NCI-H69 (cell line): ENCODE measurements at regions not wholly inside any gene's neighbourhood (a gene's known extent, or its start where the extent isn't known, plus 50 kb on each side); places are given as distances from the start of the nearest gene placed in this dataset.
A peak's percentile ranks its signal among the peaks of the same experiment; 100 is the strongest.

Source experiments
- DNase-seq: peaks from one replicate; lab custom pipeline; 2025; lab: John Stamatoyannopoulos, UW

DNA sequence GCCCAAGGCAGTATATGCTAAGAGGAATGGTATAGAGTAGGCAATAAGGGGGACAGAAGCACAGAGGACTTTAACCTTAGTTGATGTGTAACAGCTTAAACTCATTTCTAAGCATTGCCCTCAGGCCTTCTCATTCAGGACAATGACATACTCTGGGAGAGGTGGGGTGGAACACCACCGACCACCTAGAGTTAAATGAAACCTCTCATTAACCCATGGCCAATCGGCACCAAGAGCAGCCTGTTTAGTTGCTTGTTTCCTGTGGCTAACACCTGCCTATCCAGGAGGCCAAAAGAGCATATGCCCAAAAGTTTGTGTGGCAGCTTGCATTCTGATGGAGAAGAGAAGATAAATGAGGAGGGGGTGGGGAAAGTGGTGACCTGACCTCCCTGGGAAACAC lies 50.0 kb downstream of the PABIR2 start:
- DNase-seq, result peak; percentile 80

DNA sequence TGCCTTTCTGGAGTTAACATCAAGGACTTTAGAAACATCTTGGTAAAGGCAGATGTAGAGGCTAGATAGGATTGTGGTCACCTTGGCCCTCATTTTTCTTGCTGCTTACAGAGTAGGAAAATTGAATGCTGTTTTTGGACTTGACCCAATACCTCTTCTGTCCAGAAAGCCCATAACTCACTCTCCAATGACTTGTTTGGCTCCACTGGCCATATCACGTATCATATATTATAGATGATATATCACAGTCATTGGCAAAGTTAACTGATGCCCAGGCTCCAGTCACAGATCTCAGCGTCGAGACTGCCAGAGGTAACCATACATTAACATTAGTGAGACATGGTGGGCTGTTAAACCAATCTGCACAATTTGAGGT lies 50.6 kb downstream of the PABIR2 start:
- peak; percentile 46 for DNase-seq

DNA sequence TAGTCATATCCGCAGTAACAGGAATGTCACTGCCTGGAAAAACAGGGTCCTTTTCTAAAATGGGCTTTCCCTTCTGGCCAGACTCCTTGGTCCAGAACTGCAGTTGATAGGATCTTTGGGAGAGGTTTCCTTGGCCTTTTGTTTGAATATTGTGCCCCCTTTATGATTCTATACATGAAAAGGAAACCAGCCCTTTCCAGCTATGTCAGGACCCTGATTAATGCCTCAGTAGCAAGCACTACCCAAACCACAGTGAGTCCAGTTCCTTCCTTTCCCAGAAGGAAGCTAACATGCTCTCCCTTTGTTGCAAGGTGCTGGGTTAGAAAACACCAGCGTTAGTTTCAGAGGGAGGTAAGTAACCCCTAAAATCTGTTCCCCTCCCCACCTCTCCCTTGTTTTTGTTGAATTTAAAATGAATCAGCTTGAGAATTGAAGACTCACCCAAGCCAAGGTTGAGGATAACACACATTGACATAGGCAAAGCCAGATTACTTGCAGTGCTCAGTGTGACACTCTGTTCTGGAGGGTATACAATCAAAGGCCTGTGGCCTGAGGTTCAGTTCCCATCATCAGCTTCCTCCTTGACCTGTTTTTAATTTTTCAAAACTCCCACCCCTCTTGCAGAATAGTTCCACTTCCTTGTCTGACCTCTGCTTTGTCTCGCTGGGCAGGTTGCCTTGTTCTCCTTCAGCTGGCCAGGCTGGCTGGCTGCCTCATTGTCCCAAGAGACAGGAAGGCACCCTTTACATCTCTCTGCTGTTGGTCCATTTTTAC lies 51.2 kb downstream of the PABIR2 start:
- peak; percentile 46 for DNase-seq

DNA sequence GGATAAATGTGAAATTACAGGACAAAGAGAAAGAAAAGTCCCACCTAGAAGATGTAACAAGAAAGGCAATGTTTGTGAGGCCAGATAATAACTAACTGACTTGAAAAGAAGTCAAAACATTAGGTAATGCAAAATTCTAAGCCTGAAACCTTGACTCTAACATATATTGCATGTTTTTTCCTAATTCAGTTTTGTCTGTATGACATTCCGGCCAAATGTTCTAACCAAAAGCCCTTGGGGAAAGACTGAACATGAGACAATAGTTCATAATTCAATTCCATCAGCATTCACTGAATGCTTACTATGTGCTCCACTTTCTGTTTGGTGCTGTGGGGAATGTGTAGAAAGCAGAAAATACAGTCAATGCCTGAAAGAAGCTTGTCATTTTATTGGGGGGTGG lies 53.9 kb downstream of the PABIR2 start:
- DNase-seq, result no peak

DNA sequence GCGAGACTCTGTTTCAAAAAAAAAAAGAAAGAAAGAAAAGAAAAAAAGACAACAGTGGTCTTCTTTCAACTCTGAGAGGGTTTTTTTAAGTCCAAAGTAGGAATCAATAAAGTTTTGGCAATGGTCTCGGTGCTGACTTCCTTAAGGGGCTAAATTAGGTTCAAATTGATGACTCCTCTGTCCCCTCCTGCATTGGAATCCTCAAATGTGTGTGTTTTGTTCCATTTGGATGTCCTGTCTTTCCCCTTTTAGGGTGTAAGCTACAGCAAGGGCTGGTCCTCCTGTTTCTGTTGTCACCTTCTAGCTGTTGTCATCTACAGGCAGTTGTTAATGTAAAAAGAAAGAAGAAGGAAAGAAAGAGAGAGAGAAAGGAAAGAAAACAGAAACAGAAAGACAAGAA lies 54.4 kb downstream of the PABIR2 start:
- no peak for DNase-seq

DNA sequence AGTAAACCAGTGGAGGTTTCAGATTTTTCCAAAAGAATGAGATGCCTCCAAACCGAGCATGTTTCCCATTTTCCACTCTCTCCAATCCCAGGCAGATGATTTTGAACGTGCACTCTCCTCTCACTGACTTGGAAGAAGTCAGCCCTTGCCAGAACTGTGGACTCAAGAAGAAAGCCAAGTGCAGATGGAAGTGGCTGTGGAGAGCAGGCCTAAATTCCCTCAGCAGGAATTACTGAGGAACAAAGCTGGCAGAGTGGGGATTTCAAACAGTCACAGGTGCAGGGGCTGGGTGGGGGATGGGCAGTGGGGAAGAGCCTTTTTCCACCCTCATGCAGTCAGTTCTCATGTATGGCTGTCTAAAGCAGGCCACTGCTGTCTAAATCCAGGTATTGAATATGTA lies 55.3 kb downstream of the PABIR2 start:
- peak; percentile 53 for DNase-seq

DNA sequence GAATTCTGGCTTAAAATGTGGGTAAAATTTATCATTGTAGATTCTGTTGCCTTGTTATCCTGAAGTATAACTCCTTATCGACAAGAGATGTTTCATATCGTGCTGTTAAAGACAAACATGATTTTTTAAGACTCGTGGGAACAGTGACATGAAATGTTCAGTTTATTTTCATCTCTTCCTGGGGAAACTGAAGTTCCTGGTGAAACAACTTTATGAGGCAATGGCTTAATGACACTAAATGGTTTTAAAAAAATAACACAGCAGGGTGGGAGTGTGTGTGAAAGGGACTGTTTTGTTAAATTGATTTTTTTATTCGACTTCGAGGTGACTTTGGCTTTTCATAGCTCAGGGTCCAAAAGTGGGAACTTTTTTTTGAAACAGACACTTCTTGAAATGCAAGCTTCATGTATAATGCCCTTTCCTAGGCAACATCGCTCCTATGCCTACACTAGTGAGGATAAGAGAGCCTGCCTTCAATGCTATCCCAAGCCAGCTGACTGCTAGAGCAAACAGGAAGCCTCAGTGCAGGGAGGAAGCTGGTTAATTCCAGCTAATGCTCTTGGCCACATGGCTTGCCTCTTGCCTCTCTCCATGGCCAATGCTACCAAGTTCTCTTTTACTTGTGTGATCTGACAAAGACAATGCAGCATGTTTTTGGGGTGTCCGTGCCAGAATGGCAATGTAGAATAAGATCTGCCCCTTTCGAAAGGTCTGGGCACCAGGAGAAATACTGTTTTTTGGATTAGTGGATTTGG lies 57.8 kb downstream of the PABIR2 start:
- peak; percentile 52 for DNase-seq

DNA sequence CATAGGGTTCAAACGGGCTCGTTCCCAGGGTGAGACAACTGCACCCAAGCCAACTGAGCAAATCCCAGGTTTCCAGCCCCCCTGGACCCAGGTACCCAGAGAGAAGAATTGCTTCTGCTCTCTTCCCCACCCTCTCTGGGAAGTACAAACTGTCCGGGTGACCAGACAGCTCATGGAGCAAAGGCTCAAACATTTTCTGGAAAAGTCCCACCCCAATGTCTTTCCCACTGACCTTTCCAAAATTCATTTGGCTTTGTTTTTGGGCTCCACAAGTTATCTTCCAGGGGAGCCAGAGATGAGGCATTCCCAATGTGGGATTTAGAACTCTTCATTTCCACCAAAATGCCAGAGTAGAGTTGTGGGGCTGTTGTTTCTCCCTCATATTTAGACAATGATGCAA lies 58.6 kb downstream of the PABIR2 start:
- no peak for DNase-seq

DNA sequence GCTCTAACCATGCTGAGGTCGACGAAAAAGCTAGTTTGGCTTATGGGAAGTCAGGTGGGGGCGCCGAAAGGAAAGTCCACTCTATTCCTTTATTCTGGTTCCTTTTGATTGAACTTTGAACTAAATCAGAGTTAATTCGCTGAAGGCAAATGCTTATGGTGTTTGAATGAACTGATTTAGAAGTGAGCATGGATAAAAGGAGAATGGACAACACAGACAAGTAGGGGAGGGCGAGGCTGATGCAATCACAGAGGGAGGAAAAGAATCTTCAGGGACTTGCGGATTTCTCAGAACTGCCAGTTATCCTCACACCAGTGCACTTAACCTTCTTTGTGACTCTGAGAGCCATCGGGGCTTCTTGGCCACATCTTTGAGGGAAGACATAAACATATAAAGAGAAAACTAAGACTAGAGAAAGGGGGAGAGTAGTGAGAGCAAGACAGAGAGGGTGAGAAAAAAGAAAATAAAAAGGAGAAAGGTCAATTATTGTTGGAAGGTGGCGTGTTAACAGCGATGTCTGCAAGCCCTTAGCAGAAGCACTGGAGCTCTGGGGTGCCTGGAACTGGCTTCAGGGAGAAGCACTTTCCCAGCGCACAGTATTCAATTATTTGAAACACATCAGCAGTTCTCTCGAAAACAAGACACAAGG lies 59.2 kb downstream of the PABIR2 start:
- no peak for DNase-seq

DNA sequence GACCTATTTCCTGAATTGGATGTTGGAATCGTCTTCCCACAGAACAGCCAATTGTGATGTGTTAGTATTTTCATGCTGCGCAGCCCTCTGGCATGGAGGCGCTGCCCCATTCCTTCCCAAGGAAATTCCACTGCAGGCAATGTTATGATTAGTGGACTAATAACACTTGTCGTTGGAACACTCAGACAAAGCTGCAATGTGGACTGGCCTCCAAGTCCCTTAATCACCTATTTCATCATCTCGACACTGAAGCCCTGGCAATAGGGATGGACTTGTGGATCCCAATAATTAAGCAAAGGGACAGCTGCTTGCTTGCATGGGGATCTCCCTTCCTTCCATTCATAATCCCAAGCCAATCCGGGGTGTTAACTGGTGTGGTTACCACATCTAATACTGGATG lies 59.9 kb downstream of the PABIR2 start:
- peak; percentile 53 for DNase-seq

DNA sequence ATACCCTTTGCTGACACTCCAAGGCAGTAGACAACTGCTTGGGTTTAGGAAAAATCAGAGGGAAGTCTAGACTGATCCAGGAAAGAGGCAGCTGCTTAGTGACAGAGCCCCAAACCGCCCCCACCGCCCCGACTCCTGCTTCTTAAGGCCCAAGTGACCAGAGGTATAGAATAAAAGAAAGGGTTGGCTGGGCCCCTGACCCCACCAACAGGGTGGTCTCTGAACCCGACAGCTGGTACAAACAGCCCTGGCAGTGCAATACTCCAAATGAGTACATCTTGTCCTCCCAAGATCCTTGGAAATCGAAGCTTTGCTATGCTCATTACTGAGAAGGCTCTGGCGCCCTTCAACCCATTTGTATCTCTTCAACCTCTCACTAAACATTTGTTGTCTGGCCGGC lies 60.6 kb downstream of the PABIR2 start:
- DNase-seq, result no peak

DNA sequence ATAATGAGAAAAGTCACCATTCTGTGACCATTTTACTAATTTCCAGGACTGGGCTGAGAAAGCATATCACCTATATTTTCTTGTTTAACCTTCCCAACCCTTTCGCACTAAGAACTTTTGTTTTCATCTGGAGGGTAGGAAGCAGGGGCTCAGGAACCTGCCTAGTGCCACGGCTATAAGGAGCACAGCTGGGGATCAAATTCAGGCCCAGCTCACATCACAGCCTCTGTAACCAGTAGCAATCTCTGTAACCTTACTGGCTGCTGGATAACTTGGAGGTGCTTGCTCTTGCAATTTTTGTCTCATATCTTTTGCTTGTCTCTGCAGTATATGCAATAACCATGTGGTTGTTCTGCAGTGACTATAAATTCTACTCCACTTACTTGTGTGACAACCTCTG lies 62.0 kb downstream of the PABIR2 start:
- peak; percentile 88 for DNase-seq

DNA sequence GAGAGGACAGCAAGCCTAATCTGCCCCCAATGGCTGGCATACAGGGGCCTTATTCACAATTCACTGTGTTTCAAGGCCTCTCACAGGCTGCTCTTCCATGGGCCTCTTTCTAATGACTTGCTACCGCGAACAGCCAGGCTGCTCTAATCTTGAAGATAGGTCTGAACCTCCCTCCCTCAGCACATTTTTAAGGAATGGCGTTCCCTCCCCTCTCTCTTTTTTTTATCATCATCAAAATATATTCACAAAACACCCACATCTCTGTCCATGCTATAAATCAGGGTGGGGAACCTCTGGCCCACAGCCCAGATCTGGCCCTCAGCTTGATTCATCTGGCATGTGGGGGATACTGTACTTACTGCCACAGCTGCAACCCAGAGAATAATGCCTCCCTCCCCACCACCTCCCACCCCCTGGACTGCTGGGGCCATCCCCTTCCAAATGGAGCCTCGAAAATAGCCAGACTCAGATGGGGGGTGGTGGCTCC lies 62.5 kb downstream of the PABIR2 start:
- DNase-seq, result peak; percentile 95

DNA sequence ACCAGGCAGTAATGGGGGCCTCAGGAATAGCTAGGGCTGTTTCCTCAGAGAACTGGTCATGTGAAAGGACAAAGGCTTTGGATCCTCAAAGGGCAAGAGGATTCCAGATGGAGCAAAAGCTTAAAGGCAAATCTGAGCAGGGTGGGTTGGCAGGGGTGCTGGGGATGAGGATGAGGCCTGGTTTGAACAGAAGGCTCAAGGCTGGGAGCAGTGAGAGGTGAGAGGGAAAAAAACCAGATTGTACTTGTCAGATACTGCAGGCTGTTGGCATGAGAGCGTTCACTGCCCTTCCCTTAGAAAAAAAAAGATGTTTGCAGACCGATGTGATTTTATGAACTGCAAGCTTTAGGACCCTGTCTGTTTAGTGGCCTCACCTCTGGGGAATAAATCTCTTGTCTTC lies 63.4 kb downstream of the PABIR2 start:
- peak; percentile 41 for DNase-seq

DNA sequence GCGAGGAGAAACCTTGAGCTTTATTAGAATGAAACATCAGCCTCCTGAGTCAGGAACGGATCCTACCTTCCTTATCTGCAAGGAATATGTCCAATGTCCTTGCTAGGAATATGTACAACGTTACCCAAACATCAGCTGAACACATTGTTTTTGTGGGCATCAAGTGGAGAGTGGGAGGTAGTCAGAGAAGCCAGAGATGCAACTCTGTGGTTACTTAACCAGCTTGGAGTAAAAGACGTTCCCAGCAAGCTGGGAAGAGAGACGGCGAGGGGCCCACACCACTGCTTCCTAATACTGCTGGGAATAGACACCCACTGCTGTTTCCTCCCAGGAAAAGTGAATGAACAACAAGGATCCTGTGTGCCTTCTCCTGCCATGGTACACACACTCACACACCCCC lies 64.3 kb downstream of the PABIR2 start:
- DNase-seq, result no peak

DNA sequence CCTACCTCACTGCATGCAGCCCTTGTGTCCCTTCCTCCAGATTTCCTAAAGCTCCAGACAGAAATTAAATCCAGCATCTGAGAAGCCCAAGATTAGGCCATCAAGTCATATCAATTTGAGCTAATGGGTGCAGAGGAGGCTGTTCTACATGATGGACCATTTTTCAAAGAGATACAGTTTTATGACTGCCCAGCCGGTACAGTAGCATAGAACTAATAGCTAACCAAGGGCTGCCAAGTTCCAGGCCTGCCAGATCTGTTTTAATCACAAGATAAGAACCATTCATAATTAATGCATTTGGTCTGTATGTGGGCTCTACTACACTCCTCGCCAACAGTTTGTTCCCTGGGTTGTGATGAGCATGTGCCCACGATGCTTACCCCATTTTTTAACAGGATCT lies 64.9 kb downstream of the PABIR2 start:
- DNase-seq, result peak; percentile 17

DNA sequence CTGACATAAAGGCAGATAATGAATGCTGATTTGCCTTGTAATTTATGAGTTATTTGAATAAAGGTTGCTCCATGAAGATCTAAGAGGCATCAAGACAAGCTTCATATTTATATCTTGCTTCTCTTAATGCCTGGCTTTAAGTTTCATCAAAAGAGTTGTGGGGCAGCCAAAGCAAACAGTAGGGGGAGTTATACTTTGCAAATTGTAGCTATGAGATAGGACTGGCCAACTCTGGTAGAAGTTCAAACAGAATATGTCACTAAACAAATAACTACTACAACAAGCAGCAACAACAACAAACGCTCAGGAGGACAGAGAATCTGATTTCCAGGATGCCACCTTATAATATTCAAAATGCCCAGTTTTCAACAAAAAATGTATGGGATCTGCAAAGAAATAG lies 69.1 kb upstream of the PLAC1 start:
- DNase-seq, result peak; percentile 27

DNA sequence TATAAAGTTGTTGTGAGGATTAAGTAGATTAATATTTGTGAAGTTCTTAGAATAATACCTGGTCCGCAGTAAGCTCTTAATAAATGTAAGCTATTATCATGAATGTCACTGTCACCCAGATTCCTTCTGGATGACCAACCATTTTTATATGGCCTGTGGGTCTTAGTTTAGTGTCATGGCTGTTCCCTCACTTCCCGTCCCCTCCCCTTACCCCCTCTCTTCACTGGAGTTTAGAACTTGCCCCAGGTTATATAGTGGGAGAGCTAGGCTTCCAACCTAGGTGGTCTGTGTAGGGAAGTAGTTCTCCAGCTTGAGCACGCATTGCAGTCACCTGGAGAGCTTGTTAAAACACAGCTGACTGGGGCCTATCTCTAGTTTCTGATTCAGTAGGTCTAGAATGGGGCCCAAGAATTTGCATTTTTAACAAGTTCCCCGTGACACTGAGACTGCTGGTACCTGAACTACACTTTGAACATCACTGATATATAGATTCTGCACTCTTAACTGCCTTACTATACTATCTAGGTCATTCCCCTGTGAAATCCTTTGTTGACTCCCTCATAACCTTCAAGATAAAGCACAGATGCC lies 66.9 kb upstream of the PLAC1 start:
- DNase-seq, result no peak

DNA sequence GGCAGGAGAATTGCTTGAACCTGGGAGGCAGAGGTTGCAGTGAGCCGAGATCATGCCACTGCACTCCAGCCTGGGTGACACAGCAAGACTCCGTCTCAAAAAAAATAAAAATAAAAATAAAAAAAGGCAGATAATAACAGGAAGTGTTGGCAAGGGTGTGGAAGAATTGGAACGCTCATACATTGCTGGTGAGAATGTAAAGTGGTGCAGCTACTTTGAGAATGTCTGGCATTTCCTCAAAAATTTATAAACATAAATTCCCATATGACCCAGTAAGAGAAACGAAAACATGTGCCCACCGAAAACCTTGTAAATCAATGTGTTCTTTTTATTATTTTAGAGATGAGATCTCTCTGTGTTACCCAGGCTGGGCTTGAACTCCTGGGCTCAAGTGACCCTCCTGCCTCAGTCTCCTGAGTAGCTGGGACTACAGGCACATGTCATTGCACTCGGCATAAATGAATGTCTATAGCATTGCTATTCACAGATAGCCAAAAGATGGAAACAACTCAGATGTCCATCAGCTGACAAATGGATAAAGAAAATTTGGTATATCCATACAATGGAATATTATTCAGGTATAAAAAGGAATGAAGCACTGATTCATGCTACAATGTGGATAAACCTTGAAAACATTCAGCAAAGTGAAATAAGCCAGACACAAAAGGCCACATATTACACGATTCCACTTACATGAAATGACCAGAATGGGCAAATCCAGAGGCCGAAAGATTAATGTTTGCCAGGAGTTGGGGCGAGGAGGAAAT lies 63.7 kb upstream of the PLAC1 start:
- no peak for DNase-seq

DNA sequence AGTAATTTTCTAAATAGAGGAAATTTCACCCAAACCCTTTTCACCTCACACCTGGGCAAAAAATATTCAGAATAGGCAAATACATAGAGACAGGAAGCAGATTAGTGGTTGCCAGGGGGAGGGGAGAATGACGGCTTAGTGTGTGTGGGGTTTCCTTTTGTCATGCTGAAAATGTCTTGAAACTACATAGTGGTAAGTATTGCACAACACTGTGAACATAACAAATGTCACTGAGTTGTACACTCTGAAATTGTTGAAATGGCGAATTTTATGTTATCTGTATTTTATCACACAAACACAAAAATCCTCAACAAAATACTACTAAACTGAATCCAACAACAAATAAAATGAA lies 60.7 kb upstream of the PLAC1 start:
- DNase-seq, result peak; percentile 40

DNA sequence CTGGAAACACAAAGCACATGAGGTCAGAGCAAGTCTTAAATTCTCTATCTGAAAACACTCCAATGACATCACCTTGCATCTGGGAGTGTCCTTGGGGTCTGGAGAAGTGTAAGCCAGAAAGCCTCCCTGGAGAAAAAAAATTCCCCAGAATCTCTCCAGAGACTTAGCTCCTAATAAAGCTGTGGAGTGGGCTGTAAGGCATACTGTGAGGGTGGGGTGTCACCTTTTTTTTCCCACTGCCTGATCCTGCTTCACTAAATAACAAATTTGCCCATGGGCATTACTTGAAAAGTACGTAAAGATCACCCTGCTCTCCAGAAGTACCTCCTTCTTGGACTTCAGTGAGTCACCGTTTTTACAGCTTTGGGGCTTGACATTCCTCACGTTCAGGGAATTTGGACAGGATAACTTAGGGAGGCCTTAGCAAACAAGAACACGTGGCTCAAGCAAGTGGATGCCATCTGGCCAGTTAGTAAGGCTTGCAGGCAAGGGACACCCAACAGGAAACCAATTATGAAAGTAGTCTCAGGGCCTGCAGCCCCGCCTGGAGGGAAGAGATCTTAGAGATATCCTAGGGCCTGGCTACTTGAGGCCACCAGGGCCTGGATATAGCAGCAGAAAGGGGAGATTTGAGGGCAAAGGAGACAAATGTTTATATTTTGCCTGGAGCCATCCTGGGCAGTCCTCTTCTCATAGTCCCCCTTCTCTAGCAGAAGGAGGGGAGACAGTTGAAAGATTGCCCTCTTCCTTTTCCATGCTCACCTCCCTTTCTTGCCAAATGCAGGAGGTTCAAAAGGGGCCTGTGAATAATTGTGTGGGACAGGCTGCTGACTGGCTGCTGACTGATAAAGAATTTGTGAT lies 60.1 kb upstream of the PLAC1 start:
- peak; percentile 92 for DNase-seq
